Dedifferentiated amniotic fluid mesenchymal stem cell (primary cell): ENCODE measurements at regions not wholly inside any gene's neighbourhood (a gene's known extent, or its start where the extent isn't known, plus 50 kb on each side); places are given as distances from the start of the nearest gene placed in this dataset.

Experiments
- DNase-seq: peaks from one replicate; pipeline ENCODE4 v3.0.0-alpha.2; 2016; ENCODE audit errors: extremely low spot score

- DNase-seq: no peak
Measured at GRCh38 chr13:88863116-88863515, 1191.9 kb downstream of the SLITRK5 start.

- DNase-seq: no peak
Measured at GRCh38 chr13:88866195-88866594, 1195.0 kb downstream of the SLITRK5 start.

DNA sequence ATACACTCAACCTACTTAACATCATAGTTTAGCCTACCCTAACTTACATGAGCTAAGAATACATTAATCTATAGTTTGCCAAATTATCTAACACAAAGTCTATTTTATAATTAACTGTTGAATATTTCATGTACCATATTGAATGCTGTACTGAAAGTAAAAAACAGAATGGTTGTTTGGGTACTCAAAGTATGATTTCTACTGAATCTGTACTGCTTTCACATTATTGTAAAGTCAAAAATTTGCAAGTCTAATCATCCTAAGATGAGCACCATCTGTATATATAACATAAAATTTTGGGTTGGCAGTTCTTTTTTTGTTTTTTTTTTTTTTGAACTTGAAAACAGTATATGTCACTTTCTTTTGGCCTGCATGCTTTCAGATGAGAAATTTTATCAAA, 1212.6 kb downstream of the SLITRK5 start:
- no peak for DNase-seq

DNA sequence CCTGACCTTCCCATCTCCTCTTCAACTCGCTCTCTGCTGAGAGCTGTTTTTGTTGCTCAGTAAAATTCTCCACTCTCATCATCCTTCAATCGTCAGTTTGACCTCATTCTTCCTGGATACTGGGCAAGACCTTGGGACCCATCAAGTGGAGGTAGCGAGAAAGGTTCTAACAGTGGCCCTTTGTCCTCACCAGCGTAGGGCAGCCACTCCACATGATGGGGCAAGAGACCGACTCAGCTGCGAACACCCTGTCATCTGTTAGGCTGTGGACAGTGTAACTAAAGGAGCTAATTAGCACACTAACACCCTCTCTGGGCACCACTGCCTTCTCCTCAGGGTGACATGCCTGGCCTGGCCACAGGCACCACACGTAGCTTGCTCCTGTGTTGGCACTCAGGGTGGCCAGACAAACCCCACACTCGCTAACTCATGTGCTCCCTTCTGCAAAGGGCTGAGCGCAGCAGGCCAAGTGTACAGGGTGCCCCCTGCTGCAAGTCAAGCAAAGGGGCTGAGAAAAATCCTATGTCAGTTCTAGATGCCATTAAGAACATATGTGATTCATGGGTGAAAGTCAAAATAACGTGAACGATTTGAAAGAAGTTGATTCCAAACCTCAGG, 1216.0 kb downstream of the SLITRK5 start:
- DNase-seq: no peak

DNA sequence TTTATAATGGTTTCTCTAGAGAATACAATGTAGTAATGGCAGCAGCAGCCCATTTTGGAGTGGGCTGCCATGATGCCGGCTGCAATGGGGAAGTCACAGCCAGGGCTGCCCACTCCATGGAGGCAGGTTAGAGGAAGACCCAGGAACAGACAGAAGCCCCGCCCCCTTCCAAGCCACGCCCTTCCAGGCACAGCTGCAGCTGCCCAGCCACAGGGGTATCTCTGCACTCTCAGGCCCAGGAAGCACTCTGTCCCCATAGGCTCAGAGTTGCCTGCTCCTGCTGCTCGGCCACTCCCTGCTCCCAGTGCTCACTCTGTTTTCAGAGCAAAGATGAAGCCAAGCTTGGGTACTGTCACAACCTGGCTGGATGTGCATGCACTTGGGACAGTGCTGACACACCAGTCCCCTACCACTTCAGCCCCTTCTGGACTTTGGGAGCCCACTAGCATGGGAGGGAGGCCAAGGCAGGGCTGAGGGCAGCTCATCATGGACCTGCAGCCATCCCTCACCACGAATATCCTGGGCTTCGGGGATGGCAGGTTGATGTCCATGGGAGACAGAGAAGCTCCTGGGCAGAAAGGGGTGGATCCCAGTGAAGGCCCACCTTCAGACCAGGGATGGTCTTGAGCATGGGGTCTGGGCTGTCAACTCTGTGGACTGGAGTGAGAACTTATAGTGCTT, 1224.2 kb downstream of the SLITRK5 start:
- no peak for DNase-seq

- no peak for DNase-seq
Measured at GRCh38 chr13:88896466-88896865, 1225.3 kb downstream of the SLITRK5 start.

DNA sequence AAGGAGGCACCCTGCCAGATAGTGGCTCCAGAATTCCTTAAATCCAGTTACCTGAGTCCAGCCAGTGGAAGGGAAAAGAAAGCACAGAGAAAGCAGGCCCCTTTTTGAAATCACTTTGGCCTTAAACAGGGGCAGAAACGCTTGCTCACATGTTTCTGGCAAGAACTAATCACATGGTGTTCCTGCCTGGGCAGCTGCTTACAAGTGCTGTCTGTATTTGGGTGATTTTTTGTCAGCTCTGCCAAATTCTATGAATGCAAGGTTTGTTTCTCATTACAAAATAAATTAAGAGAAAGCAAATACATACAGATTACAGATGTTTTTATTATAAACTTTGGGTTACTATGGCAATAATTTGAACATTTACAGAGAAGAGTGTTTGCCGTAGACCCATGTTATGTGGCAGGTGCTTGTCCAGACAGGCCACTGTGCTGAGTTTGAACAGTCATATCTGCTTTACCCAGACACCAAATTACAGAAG, 1237.8 kb downstream of the SLITRK5 start:
- DNase-seq: no peak

GRCh38 chr13:88919970-88920628, 1248.9 kb downstream of the SLITRK5 start:
- DNase-seq: no peak

GRCh38 chr13:88925954-88926353, 1254.8 kb downstream of the SLITRK5 start:
- DNase-seq: no peak

DNA sequence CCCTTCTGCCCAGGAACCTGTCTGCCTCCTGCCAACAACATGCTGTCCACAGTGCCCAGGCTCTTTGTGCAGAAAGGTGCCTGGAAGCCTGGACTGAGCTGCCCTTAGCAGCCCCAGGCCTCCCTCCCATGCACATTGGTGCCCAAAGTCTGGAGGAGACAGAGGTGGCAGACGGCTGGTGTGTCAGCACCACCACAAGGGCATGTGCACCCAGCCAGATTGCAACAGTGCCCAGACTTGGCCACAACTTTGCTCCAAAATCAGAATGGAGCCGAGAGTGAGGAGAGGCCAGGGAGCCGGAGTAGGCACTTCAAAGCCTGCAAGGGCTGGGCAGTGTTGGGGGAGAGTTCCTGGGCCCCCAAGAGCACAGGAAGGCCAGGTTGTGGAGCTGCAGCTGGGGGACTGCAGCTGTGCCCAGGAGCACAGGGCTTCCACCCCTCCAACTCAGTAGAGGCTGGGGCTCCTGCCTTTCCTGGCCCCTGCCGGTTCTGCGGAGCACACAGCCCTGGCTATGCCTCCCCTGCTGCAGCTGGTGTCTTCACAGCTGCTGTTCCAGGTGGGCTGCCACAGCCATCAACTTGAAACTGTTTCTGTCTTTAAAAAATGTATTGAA, 1255.8 kb downstream of the SLITRK5 start:
- DNase-seq: no peak

DNA sequence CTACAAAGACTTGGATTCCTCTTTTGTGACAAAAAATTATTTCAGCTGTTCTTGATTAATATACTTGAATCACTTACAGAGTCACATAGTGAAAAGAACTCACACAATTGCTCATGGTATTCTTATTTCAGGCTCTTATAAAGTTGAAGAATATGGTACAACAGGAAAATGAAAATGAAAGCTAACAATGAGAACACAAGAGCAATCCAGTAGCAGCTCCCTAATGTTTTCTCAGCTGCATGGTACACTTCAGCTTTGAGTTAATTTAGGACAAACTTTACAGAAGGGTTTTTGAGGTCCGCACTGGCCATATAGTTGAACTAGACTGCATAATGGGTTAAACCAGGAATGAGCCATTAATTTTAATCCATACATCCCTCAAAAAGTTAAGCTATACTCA, 1261.8 kb downstream of the SLITRK5 start:
- no peak for DNase-seq

DNA sequence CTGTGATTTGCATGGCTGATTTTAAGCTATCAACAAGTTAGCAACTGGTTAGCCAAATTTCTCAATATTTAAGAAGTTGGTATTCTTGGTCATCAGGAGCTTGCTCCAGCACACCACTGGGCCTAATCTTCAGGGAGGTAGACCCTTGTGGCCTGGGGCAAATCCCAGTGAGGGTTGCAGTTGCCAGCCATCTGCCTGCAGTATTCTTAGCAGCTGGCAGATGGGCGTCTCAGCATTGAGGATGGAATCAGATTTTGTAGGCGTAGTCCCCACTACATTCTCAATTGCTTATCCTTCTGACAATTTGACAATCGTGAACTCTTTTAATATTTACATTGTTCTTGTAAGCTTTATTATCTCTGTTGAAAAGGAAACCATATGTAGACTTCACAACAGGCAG, 1266.2 kb downstream of the SLITRK5 start:
- DNase-seq: no peak

- no peak for DNase-seq
Measured at GRCh38 chr13:88945793-88946192, 1274.6 kb downstream of the SLITRK5 start.

GRCh38 chr13:88948501-88948900, 1277.3 kb downstream of the SLITRK5 start:
- no peak for DNase-seq

GRCh38 chr13:88958821-88959220, 1287.7 kb downstream of the SLITRK5 start:
- no peak for DNase-seq

- DNase-seq: no peak
Measured at GRCh38 chr13:88976466-88976865, 1305.3 kb downstream of the SLITRK5 start.

DNA sequence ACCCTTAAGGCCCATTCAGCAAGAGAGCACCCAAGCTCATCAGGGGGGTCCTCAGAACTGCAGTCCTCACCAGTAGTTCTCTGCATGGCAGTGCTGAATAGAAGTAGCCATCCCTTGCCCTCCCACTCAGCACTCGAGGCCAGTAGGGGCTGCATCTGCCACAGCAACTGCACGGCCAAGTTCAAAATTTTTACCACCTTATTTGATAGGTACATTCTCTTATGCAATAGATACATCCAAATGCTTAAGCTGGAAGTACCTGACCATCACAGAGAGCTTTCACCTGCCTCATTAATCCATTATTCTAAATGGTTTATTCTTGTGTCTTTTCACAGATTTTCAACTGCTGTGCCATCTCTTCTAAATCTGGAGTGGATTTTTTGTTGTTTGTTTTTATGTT, 1307.4 kb downstream of the SLITRK5 start:
- no peak for DNase-seq

- no peak for DNase-seq
Measured at GRCh38 chr13:88979465-88980175, 1308.4 kb downstream of the SLITRK5 start.

- DNase-seq: no peak
Measured at GRCh38 chr13:89003656-89004055, 1332.5 kb downstream of the SLITRK5 start.

GRCh38 chr13:89011615-89012014, 1340.4 kb downstream of the SLITRK5 start:
- no peak for DNase-seq

- no peak for DNase-seq
Measured at GRCh38 chr13:89027694-89028306, 1356.6 kb downstream of the SLITRK5 start.

DNA sequence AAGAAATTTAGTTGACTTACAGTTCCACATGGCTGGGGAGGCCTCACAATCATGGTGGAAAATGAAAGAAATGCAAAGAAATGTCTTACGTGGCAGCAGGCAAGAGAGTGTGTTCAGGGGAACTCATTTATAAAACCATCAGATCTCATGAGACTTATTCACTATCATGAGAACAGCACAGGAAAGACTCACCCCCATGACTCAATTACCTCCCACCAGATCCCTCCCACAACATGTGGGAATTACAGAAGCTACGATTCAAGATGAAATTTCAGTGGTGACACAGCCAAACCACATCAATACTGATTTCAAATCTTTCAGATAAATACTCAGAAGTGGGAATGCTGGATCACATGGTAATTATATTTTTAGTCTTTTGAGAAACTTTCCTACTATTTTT, 1357.9 kb downstream of the SLITRK5 start:
- no peak for DNase-seq
